Kidney (tissue), 13 donors: ENCODE measurements at regions not wholly inside any gene's neighbourhood (a gene's known extent, or its start where the extent isn't known, plus 50 kb on each side); places are given as distances from the start of the nearest gene placed in this dataset.

Source experiments
- DNase-seq, 5 donors: peaks; one replicate each; pipeline ENCODE4 v3.0.0-alpha.2; 2013 to 2020
- FAIRE-seq: peaks from 2 replicates; lab custom pipeline; 2012; peaks lifted over from hg19 to GRCh38; lab: Jason Lieb, UNC
- H3K27ac ChIP-seq, 2 donors: one replicate each; pipeline ENCODE4 v1.7.0; 2013; ENCODE audit warnings: low read depth in 2 of 2, low read length in 2 of 2, inconsistent platforms in 1 of 2
- H3K27me3 ChIP-seq: one replicate; pipeline ENCODE4 v1.7.1; 2013; ENCODE audit warnings: low read length, inconsistent platforms; ENCODE audit not compliant: control insufficient read depth, insufficient read depth
- H3K36me3 ChIP-seq, 3 donors: one replicate each; pipeline versions ENCODE4 v1.7.0 to v1.7.1; 2013; ENCODE audit warnings: low read length in 3 of 3, control low read depth in 1 of 3, inconsistent platforms in 1 of 3; ENCODE audit not compliant: insufficient read depth in 3 of 3, control insufficient read depth in 2 of 3
- H3K4me1 ChIP-seq, 3 donors: one replicate each; pipeline versions ENCODE4 v1.7.0 to v1.7.1; 2013; ENCODE audit warnings: low read length in 3 of 3, inconsistent platforms in 1 of 3, low read depth in 1 of 3; ENCODE audit not compliant: control insufficient read depth in 2 of 3, insufficient read depth in 2 of 3
- H3K4me3 ChIP-seq, 3 donors: one replicate each; pipeline versions ENCODE4 v1.7.0 to v1.8.1; 2013; ENCODE audit warnings: low read length in 3 of 3, control low read depth in 1 of 3, inconsistent platforms in 1 of 3
- H3K9ac ChIP-seq, 3 donors: one replicate each; pipeline versions ENCODE4 v1.7.0 to v1.7.1; 2013; ENCODE audit warnings: low read length in 3 of 3, control low read depth in 1 of 3, inconsistent platforms in 1 of 3
- H3K9me3 ChIP-seq, 3 donors: one replicate each; pipeline versions ENCODE4 v1.7.0 to v1.7.1; 2013; ENCODE audit warnings: low read length in 3 of 3, control low read depth in 1 of 3, inconsistent platforms in 1 of 3; ENCODE audit not compliant: control insufficient read depth in 2 of 3, insufficient read depth in 1 of 3
- CTCF ChIP-seq: IDR thresholded peaks from 3 replicates; pipeline ENCODE4 v1.5.1; 2012; ENCODE audit warnings: mild to moderate bottlenecking, moderate library complexity, borderline replicate concordance; ENCODE audit not compliant: insufficient read depth; ENCODE audit errors: extremely low read depth
- intact Hi-C: fragments of 100-400 bp; cut with DNase I; formaldehyde crosslinking; loops from one replicate; pipeline ENCODE4 v1.11.1; 2022
- donor health status: control.
- donor health status: control.
- donor health status: control.
- donor health status: control.
- donor health status: control.
- donor health status: DM: yes; HTN: yes; CAD: no.
- donor health status: Normal renal cell carcinoma (clear cell type).

- H3K27me3 ChIP-seq: no peaks in the 10 kb centered on the region
- H3K27ac ChIP-seq: no peak overlapping the region
- FAIRE-seq (no peak), DNase-seq (no peak)
- H3K4me3 ChIP-seq: no peak overlapping the region
- no peak for TF ChIP-seq CTCF
- no peaks in the 10 kb centered on the region for H3K9me3 ChIP-seq
- no peaks in the 10 kb centered on the region for H3K36me3 ChIP-seq
- intact Hi-C loops: no loop called here
- H3K4me1 ChIP-seq: no peaks in the 10 kb centered on the region
- no peak overlapping the region for H3K9ac ChIP-seq
Measured at GRCh38 chr6:140366991-140367390, 992.5 kb upstream of the CITED2 start.

GRCh38 chr6:140364916-140365315 is 990.5 kb upstream of the CITED2 start:
- no peak for TF ChIP-seq CTCF
- H3K36me3 ChIP-seq: no peaks in the 10 kb centered on the region
- no peaks in the 10 kb centered on the region for H3K4me1 ChIP-seq
- DNase-seq: no peak
- intact Hi-C loops: no loop called here
- H3K9me3 ChIP-seq: no peaks in the 10 kb centered on the region
- no peaks in the 10 kb centered on the region for H3K27me3 ChIP-seq
- H3K27ac ChIP-seq: no peak overlapping the region
- H3K4me3 ChIP-seq: no peak overlapping the region
- no peak for FAIRE-seq
- H3K9ac ChIP-seq: no peak overlapping the region

GRCh38 chr6:140360651-140361050 is 986.2 kb upstream of the CITED2 start:
- no peaks in the 10 kb centered on the region for H3K36me3 ChIP-seq
- no peaks in the 10 kb centered on the region for H3K9me3 ChIP-seq
- FAIRE-seq (no peak), DNase-seq (peak in 2 of 5 donors; percentile 47 to 48)
- no peak for TF ChIP-seq CTCF
- no peaks in the 10 kb centered on the region for H3K27me3 ChIP-seq
- intact Hi-C loops: no loop called here
- H3K27ac ChIP-seq: no peak overlapping the region
- H3K9ac ChIP-seq: no peak overlapping the region
- no peak overlapping the region for H3K4me3 ChIP-seq
- H3K4me1 ChIP-seq: no peaks in the 10 kb centered on the region

GRCh38 chr6:140355476-140355875 is 981.0 kb upstream of the CITED2 start:
- no peak overlapping the region for H3K4me3 ChIP-seq
- intact Hi-C loops: no loop called here
- FAIRE-seq: no peak
- H3K27ac ChIP-seq: no peak overlapping the region
- H3K9ac ChIP-seq: no peak overlapping the region
- TF ChIP-seq CTCF: no peak
- no peak for DNase-seq
- H3K9me3 ChIP-seq: no peaks in the 10 kb centered on the region
- H3K4me1 ChIP-seq: no peaks in the 10 kb centered on the region
- no peaks in the 10 kb centered on the region for H3K36me3 ChIP-seq
- no peaks in the 10 kb centered on the region for H3K27me3 ChIP-seq
